Endodermal cell (in vitro differentiated cells): ENCODE measurements at regions not wholly inside any gene's neighbourhood (a gene's known extent, or its start where the extent isn't known, plus 50 kb on each side); places are given as distances from the start of the nearest gene placed in this dataset.
"Not testable (repeated sequence)": the region's sequence is repeated elsewhere in the genome, so short reads cannot be mapped to it uniquely, and the experiment has no call there.

Experiments used
- DNase-seq: peaks from one replicate; pipeline ENCODE4 v3.0.0-alpha.2; 2017
- H3K27ac ChIP-seq: 2 replicates; pipeline ENCODE4 v1.5.1; 2013; ENCODE audit warnings: mild to moderate bottlenecking, low read depth, low read length, moderate library complexity
- H3K27me3 ChIP-seq: 2 replicates; pipeline ENCODE4 v1.6.1; 2013; ENCODE audit warnings: mild to moderate bottlenecking, low read length, moderate library complexity; ENCODE audit not compliant: insufficient read depth, control insufficient read depth, poor library complexity, severe bottlenecking
- H3K36me3 ChIP-seq: 2 replicates; pipeline ENCODE4 v1.7.0; 2013; ENCODE audit warnings: mild to moderate bottlenecking, low read length, moderate library complexity; ENCODE audit not compliant: control insufficient read depth, insufficient read depth
- H3K4me1 ChIP-seq: one replicate; pipeline ENCODE4 v1.7.0; 2013; ENCODE audit warnings: low read length; ENCODE audit not compliant: control insufficient read depth, insufficient read depth
- H3K4me3 ChIP-seq: 2 replicates; pipeline ENCODE4 v1.5.1; 2013; ENCODE audit warnings: mild to moderate bottlenecking, low read length, moderate library complexity
- H3K9ac ChIP-seq: 2 replicates; pipeline ENCODE4 v1.6.1; 2013; ENCODE audit warnings: mild to moderate bottlenecking, low read length, moderate library complexity; ENCODE audit not compliant: poor library complexity, severe bottlenecking; ENCODE audit errors: extremely low read depth
- H3K9me3 ChIP-seq: 2 replicates; pipeline ENCODE4 v1.6.1; 2013; ENCODE audit warnings: mild to moderate bottlenecking, low read length, moderate library complexity; ENCODE audit not compliant: control insufficient read depth
- H3K27ac Mint-ChIP-seq: 2 replicates; pipeline ENCODE4 v1.8.0; 2020; ENCODE audit warnings: mixed read lengths
- H3K27me3 Mint-ChIP-seq: 2 replicates; pipeline ENCODE4 v1.8.0; 2021; ENCODE audit warnings: mild to moderate bottlenecking, mixed read lengths; ENCODE audit not compliant: insufficient read depth
- H3K36me3 Mint-ChIP-seq: 2 replicates; pipeline ENCODE4 v1.8.0; 2020; ENCODE audit warnings: low read depth, mixed read lengths
- H3K4me1 Mint-ChIP-seq: 2 replicates; pipeline ENCODE4 v1.8.0; 2020; ENCODE audit warnings: mixed read lengths
- H3K4me3 Mint-ChIP-seq: 2 replicates; pipeline ENCODE4 v1.8.0; 2020; ENCODE audit warnings: mild to moderate bottlenecking, moderate library complexity, mixed read lengths
- H3K9me3 Mint-ChIP-seq: 2 replicates; pipeline ENCODE4 v1.8.0; 2020; ENCODE audit warnings: mild to moderate bottlenecking, mixed read lengths
- WGBS, 2 experiments: methylation state at CpG; one replicate each; pipeline versions ENCODE4 v1.1.5 to v1.1.7; 2013; ENCODE audit warnings: missing lambda C conversion rate in 2 of 2, mixed read lengths in 1 of 2; ENCODE audit not compliant: insufficient coverage in 1 of 2, insufficient read length in 1 of 2; 5-methylcytosine and 5-hydroxymethylcytosine counted together
- TF ChIP-seq, protein P1 (sequence below): fragments of 200-600 bp; sonication (generic); conservative IDR thresholded peaks from 2 replicates; pipeline ENCODE4 v1.5.0; 2021; ENCODE audit warnings: antibody characterized with exemption, mild to moderate bottlenecking

GRCh38 chr9:2531481-2531880, 90.1 kb upstream of the VLDLR start:
- no peak overlapping the region for H3K27ac ChIP-seq
- peaks cover 4% of the 10 kb centered on the region for H3K4me1 ChIP-seq
- no peaks in the 10 kb centered on the region for H3K27me3 ChIP-seq
- peaks cover 15% of the 10 kb centered on the region for H3K9me3 ChIP-seq
- no peak overlapping the region for H3K4me3 ChIP-seq
- no peak for DNase-seq
- H3K4me3 Mint-ChIP-seq, result no peak overlapping the region
- TF ChIP-seq, protein P1, sequence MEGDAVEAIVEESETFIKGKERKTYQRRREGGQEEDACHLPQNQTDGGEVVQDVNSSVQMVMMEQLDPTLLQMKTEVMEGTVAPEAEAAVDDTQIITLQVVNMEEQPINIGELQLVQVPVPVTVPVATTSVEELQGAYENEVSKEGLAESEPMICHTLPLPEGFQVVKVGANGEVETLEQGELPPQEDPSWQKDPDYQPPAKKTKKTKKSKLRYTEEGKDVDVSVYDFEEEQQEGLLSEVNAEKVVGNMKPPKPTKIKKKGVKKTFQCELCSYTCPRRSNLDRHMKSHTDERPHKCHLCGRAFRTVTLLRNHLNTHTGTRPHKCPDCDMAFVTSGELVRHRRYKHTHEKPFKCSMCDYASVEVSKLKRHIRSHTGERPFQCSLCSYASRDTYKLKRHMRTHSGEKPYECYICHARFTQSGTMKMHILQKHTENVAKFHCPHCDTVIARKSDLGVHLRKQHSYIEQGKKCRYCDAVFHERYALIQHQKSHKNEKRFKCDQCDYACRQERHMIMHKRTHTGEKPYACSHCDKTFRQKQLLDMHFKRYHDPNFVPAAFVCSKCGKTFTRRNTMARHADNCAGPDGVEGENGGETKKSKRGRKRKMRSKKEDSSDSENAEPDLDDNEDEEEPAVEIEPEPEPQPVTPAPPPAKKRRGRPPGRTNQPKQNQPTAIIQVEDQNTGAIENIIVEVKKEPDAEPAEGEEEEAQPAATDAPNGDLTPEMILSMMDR, result no peak
- 89 to 92% methylated on average over 2 to 4 of the region's 4 CpGs for WGBS, 2 experiments
- H3K4me1 Mint-ChIP-seq, result peaks cover 6% of the 10 kb centered on the region
- H3K36me3 ChIP-seq, result no peaks in the 10 kb centered on the region
- no peaks in the 10 kb centered on the region for H3K36me3 Mint-ChIP-seq
- H3K27ac Mint-ChIP-seq, result no peak overlapping the region
- H3K9ac ChIP-seq, result no peak overlapping the region
- peaks cover 6% of the 10 kb centered on the region for H3K9me3 Mint-ChIP-seq
- H3K27me3 Mint-ChIP-seq, result no peaks in the 10 kb centered on the region

DNA sequence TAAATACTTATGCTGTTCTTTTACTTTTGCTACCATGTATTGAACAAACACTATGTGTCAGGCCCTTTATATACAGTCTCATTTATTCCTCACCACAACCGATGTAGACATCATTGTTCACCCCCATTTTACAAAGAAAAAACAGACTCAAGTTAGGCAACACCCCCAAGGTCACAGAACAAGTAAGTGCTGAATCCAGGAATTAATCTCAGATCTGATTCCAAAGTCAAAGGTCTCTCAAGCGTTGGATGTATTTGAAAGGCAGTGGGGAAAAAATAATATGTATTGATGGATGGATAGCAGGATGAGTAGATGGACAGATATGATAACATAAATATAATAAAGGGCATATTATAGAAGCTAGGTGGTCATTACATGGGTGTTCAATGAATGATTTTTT, 85.1 kb upstream of the VLDLR start:
- Mint-ChIP-seq H3K27me3 (no peaks in the 10 kb centered on the region), H3K4me3 (no peak overlapping the region), H3K27ac (no peak overlapping the region), H3K36me3 (no peaks in the 10 kb centered on the region), H3K9me3 (no peaks in the 10 kb centered on the region), H3K4me1 (peaks cover 17% of the 10 kb centered on the region)
- no peak overlapping the region for H3K27ac ChIP-seq
- DNase-seq, result no peak
- TF ChIP-seq, protein P1, result no peak
- no peak overlapping the region for H3K9ac ChIP-seq
- no peaks in the 10 kb centered on the region for H3K9me3 ChIP-seq
- no peaks in the 10 kb centered on the region for H3K36me3 ChIP-seq
- 83 to 97% methylated on average over 1 to 2 of the region's 2 CpGs for WGBS, 2 experiments
- H3K4me3 ChIP-seq, result no peak overlapping the region
- H3K27me3 ChIP-seq, result no peaks in the 10 kb centered on the region
- H3K4me1 ChIP-seq, result peaks cover 9% of the 10 kb centered on the region

DNA sequence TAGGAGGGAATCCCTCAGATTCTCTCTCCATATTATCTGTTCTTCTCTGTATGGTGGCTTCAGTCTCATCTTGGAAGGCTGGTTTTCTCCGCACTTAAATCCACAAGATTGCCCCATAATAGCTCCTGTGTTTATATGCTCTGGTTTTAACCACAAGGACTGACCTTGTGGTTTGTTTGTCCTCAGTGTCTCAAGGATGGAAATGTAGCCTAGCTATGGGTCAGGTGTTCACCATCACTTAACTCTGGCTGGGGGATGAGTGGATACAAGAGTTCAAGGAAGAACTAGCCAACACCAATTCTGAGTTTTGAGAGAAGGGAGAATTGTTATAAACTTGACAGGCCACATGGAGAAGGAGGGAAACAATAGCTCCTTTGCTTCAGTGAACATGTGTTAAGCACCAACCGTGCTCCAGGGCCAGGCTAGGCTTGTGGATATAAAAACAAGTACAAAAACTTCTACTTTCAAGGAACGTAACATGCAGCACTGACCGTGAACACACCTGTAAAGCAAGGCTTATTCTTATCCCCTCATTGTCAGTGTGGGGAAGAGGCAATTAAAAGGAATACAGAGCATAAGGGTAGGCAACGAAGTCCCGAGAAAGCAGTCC, 75.6 kb upstream of the VLDLR start:
- Histone ChIP-seq H3K9me3 (peaks cover 10% of the 10 kb centered on the region), H3K4me3 (no peak overlapping the region), H3K4me1 (peaks cover 3% of the 10 kb centered on the region), H3K27me3 (no peaks in the 10 kb centered on the region), H3K27ac (no peak overlapping the region), H3K36me3 (no peaks in the 10 kb centered on the region), H3K9ac (no peak overlapping the region)
- H3K4me3 Mint-ChIP-seq, result no peak overlapping the region
- no peak for DNase-seq
- H3K27me3 Mint-ChIP-seq, result no peaks in the 10 kb centered on the region
- 92 to 95% methylated on average over 6 of the region's 6 CpGs for WGBS, 2 experiments
- H3K27ac Mint-ChIP-seq, result no peak overlapping the region
- H3K9me3 Mint-ChIP-seq, result peaks cover 13% of the 10 kb centered on the region
- TF ChIP-seq, protein P1, result no peak
- peaks cover 6% of the 10 kb centered on the region for H3K4me1 Mint-ChIP-seq
- H3K36me3 Mint-ChIP-seq, result peaks cover 5% of the 10 kb centered on the region

GRCh38 chr9:2555899-2556600, 65.5 kb upstream of the VLDLR start:
- not testable (repeated sequence) for H3K27me3 Mint-ChIP-seq, H3K27ac Mint-ChIP-seq, DNase-seq, H3K4me3 Mint-ChIP-seq, H3K27ac ChIP-seq, H3K27me3 ChIP-seq, H3K4me1 ChIP-seq, H3K36me3 Mint-ChIP-seq, H3K4me3 ChIP-seq, H3K9ac ChIP-seq, H3K36me3 ChIP-seq
- WGBS, 2 experiments, result 90% methylated on average over 7 of the region's 7 CpGs
- Mint-ChIP-seq H3K9me3 (peaks cover 11% of the 10 kb centered on the region), H3K4me1 (peaks cover 14% of the 10 kb centered on the region)
- peaks cover 13% of the 10 kb centered on the region for H3K9me3 ChIP-seq
